GM12875 (cell line): ENCODE measurements at regions not wholly inside any gene's neighbourhood (a gene's known extent, or its start where the extent isn't known, plus 50 kb on each side); places are given as distances from the start of the nearest gene placed in this dataset.

Source experiments
- H3K4me3 ChIP-seq: one replicate; pipeline ENCODE4 v1.5.1; 2011; ENCODE audit warnings: low read depth, low read length, control low read depth
- CTCF ChIP-seq: IDR thresholded peaks from 2 replicates; pipeline ENCODE4 v1.5.1; 2011; ENCODE audit warnings: low read depth, mild to moderate bottlenecking, control low read depth, inconsistent platforms, low read length, moderate library complexity, borderline replicate concordance; ENCODE audit not compliant: insufficient read depth

- H3K4me3 ChIP-seq, result no peak overlapping the region
- TF ChIP-seq CTCF, result no peak
These were observed 164.1 kb upstream of the CELF4 start for GRCh38 chr18:37729716-37730115.

- no peak overlapping the region for H3K4me3 ChIP-seq
- TF ChIP-seq CTCF, result no peak
These were observed 158.6 kb upstream of the CELF4 start for GRCh38 chr18:37724206-37724605.

GRCh38 chr18:37721544-37722522, 156.2 kb upstream of the CELF4 start:
- H3K4me3 ChIP-seq, result no peak overlapping the region
- TF ChIP-seq CTCF, result no peak

- no peak for TF ChIP-seq CTCF
- H3K4me3 ChIP-seq, result no peak overlapping the region
These were observed 155.1 kb upstream of the CELF4 start for GRCh38 chr18:37720663-37721062.

- no peak for TF ChIP-seq CTCF
- H3K4me3 ChIP-seq, result no peak overlapping the region
These were observed 152.1 kb upstream of the CELF4 start for GRCh38 chr18:37717656-37718055.

GRCh38 chr18:37717098-37717497, 151.5 kb upstream of the CELF4 start:
- no peak for TF ChIP-seq CTCF
- H3K4me3 ChIP-seq, result no peak overlapping the region
